ENCODE measurements at regions not wholly inside any gene's neighbourhood (a gene's known extent, or its start where the extent isn't known, plus 50 kb on each side); places are given as distances from the start of the nearest gene placed in this dataset.

GRCh38 chr10:78950656-78951587 lies 117.8 kb upstream of the ZMIZ1 start:
- no peak for TF ChIP-seq FOXP2 (optimal IDR thresholded peaks at IDR 0.05; ENCODE audit: borderline replicate concordance, extremely low read depth, extremely low read length, insufficient read depth)
- TF ChIP-seq SIN3A (IDR thresholded peaks at IDR 0.05; ENCODE audit: borderline replicate concordance, insufficient read depth, low read length): no peak
- TF ChIP-seq POLR2AphosphoS5 (IDR thresholded peaks at IDR 0.05; ENCODE audit: low read depth, low read length): no peak
- TF ChIP-seq TAF1 (IDR thresholded peaks at IDR 0.05; ENCODE audit: borderline replicate concordance, insufficient read depth, low read length): no peak
- TF ChIP-seq, protein P1, sequence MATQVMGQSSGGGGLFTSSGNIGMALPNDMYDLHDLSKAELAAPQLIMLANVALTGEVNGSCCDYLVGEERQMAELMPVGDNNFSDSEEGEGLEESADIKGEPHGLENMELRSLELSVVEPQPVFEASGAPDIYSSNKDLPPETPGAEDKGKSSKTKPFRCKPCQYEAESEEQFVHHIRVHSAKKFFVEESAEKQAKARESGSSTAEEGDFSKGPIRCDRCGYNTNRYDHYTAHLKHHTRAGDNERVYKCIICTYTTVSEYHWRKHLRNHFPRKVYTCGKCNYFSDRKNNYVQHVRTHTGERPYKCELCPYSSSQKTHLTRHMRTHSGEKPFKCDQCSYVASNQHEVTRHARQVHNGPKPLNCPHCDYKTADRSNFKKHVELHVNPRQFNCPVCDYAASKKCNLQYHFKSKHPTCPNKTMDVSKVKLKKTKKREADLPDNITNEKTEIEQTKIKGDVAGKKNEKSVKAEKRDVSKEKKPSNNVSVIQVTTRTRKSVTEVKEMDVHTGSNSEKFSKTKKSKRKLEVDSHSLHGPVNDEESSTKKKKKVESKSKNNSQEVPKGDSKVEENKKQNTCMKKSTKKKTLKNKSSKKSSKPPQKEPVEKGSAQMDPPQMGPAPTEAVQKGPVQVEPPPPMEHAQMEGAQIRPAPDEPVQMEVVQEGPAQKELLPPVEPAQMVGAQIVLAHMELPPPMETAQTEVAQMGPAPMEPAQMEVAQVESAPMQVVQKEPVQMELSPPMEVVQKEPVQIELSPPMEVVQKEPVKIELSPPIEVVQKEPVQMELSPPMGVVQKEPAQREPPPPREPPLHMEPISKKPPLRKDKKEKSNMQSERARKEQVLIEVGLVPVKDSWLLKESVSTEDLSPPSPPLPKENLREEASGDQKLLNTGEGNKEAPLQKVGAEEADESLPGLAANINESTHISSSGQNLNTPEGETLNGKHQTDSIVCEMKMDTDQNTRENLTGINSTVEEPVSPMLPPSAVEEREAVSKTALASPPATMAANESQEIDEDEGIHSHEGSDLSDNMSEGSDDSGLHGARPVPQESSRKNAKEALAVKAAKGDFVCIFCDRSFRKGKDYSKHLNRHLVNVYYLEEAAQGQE (IDR thresholded peaks at IDR 0.05; ENCODE audit: insufficient read depth in 1 of 2, low read depth in 2 of 2, low read length in 2 of 2): no peak

GRCh38 chr10:78952030-78952429 lies 116.7 kb upstream of the ZMIZ1 start:
- TF ChIP-seq TAF1 (IDR thresholded peaks at IDR 0.05; ENCODE audit: borderline replicate concordance, insufficient read depth, low read length) (no peak), SIN3A (IDR thresholded peaks at IDR 0.05; ENCODE audit: borderline replicate concordance, insufficient read depth, low read length) (no peak), POLR2AphosphoS5 (IDR thresholded peaks at IDR 0.05; ENCODE audit: low read depth, low read length) (no peak), FOXP2 (optimal IDR thresholded peaks at IDR 0.05; ENCODE audit: borderline replicate concordance, extremely low read depth, extremely low read length, insufficient read depth) (no peak)
- TF ChIP-seq, protein P1 (IDR thresholded peaks at IDR 0.05; ENCODE audit: insufficient read depth in 1 of 2, low read depth in 2 of 2, low read length in 2 of 2): no peak

GRCh38 chr10:78952686-78953085 lies 116.1 kb upstream of the ZMIZ1 start:
- TF ChIP-seq FOXP2 (optimal IDR thresholded peaks at IDR 0.05; ENCODE audit: borderline replicate concordance, extremely low read depth, extremely low read length, insufficient read depth) (no peak), TAF1 (IDR thresholded peaks at IDR 0.05; ENCODE audit: borderline replicate concordance, insufficient read depth, low read length) (no peak), SIN3A (IDR thresholded peaks at IDR 0.05; ENCODE audit: borderline replicate concordance, insufficient read depth, low read length) (no peak)
- TF ChIP-seq, protein P1 (IDR thresholded peaks at IDR 0.05; ENCODE audit: insufficient read depth in 1 of 2, low read depth in 2 of 2, low read length in 2 of 2): no peak

DNA sequence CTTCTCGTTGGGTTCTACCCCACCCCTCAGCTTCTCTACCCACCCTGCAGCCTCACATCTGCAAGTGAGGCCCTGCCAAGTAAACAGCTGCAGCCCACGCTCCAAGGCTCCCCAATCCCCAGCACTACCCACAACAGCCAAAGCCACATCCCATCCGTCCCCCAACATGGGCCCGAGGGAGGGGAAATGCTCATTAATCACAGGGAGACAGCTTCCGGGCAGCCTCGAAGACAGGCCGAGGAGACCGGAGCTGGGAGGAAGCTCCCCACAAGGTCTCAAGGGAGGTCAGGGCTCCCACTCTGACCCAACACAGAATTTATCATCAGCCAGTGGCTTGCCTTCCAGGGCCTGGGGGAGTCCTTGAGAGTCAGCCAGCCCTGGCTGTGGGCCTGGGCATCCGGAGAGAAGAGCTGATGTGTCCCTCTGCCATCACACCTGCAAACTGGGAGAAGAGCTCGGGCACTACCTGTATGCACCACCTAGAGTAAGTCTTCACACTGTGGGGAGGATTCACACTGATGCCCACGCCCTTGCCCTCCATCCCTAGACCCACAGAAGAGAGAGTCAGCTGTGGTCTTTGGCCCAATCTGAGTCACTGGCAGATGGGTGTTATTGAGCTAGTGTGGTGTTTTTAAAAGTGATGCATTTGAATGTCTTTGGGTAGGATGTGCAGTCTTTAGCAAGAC lies 115.5 kb upstream of the ZMIZ1 start:
- no peak for TF ChIP-seq SIN3A (IDR thresholded peaks at IDR 0.05; ENCODE audit: borderline replicate concordance, insufficient read depth, low read length)
- no peak for TF ChIP-seq TAF1 (IDR thresholded peaks at IDR 0.05; ENCODE audit: borderline replicate concordance, insufficient read depth, low read length)
- no peak for TF ChIP-seq FOXP2 (optimal IDR thresholded peaks at IDR 0.05; ENCODE audit: borderline replicate concordance, extremely low read depth, extremely low read length, insufficient read depth)
- TF ChIP-seq, protein P1 (IDR thresholded peaks at IDR 0.05; ENCODE audit: insufficient read depth in 1 of 2, low read depth in 2 of 2, low read length in 2 of 2): no peak
- no peak for TF ChIP-seq POLR2AphosphoS5 (IDR thresholded peaks at IDR 0.05; ENCODE audit: low read depth, low read length)
